ENCODE measurements at regions not wholly inside any gene's neighbourhood (a gene's known extent, or its start where the extent isn't known, plus 50 kb on each side); places are given as distances from the start of the nearest gene placed in this dataset.

GRCh38 chr19:28419312-28419711 is 793.6 kb downstream of the UQCRFS1 start:
- POLR2A ChIA-PET: no interaction called here
- no peak for DNase-seq (ENCODE audit: low read depth in 1 of 2, low spot score in 1 of 2)
- CTCF ChIA-PET: no interaction called here

GRCh38 chr19:28417361-28417760 is 795.6 kb downstream of the UQCRFS1 start:
- H3K4me3 ChIP-seq: no peak overlapping the region
- H3K4me2 ChIP-seq: no peak overlapping the region
- TF ChIP-seq HDAC2 (IDR thresholded peaks at IDR 0.05): no peak
- TF ChIP-seq MYC (IDR thresholded peaks at IDR 0.05; ENCODE audit: borderline replicate concordance, low read length): no peak
- TF ChIP-seq NFE2L2 (conservative IDR thresholded peaks at IDR 0.05; ENCODE audit: low read length): no peak
- TF ChIP-seq CBX8 (IDR thresholded peaks at IDR 0.05): no peak
- no peak for TF ChIP-seq BCL3 (IDR thresholded peaks at IDR 0.05)
- TF ChIP-seq EHMT2 (IDR thresholded peaks at IDR 0.05; ENCODE audit: low read depth): no peak
- TF ChIP-seq, protein P1, sequence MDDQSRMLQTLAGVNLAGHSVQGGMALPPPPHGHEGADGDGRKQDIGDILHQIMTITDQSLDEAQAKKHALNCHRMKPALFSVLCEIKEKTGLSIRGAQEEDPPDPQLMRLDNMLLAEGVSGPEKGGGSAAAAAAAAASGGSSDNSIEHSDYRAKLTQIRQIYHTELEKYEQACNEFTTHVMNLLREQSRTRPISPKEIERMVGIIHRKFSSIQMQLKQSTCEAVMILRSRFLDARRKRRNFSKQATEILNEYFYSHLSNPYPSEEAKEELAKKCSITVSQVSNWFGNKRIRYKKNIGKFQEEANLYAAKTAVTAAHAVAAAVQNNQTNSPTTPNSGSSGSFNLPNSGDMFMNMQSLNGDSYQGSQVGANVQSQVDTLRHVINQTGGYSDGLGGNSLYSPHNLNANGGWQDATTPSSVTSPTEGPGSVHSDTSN (IDR thresholded peaks at IDR 0.05): no peak
- TF ChIP-seq EHF (CRISPR knock-in tag; IDR thresholded peaks at IDR 0.05): no peak
- no peak for TF ChIP-seq FOSL2 (IDR thresholded peaks at IDR 0.05)
- no peak for TF ChIP-seq FOSL2 (CRISPR knock-in tag; IDR thresholded peaks at IDR 0.05)
- TF ChIP-seq FOSB (CRISPR knock-in tag; IDR thresholded peaks at IDR 0.05): no peak
- no peak for FAIRE-seq
- H3K27ac ChIP-seq: no peak overlapping the region
- H3K9me3 ChIP-seq: peaks cover 14% of the 10 kb centered on the region; the same call in 1 of the 3 replicates
- no peak for ATAC-seq
- no peaks in the 10 kb centered on the region for H3K4me1 ChIP-seq
- ChIA-PET CTCF (no interaction called here), POLR2A (no interaction called here)
- 20% methylated on average over 5 of the region's 5 CpGs for WGBS (ENCODE audit: missing lambda C conversion rate)
- DNase-seq (ENCODE audit: low read depth in 1 of 2, low spot score in 1 of 2): no peak

More at GRCh38 chr19:28419312-28419711, 793.6 kb downstream of the UQCRFS1 start:
- H3K4me2 ChIP-seq: no peak overlapping the region
- H3K4me1 ChIP-seq: no peaks in the 10 kb centered on the region
- H3K27ac ChIP-seq: no peak overlapping the region
- TF ChIP-seq HEYL (CRISPR knock-in tag; IDR thresholded peaks at IDR 0.05): no peak
- TF ChIP-seq JUNB (IDR thresholded peaks at IDR 0.05): no peak
- TF ChIP-seq RAD21 (conservative IDR thresholded peaks at IDR 0.05 in 1 of 2, IDR thresholded peaks at IDR 0.05 in 1 of 2): no peak
- no peak overlapping the region for H3K4me3 ChIP-seq
- FAIRE-seq (no peak), ATAC-seq (no peak)
- H3K9me3 ChIP-seq: peaks cover 14% of the 10 kb centered on the region; the same call in 1 of the 3 replicates
- 2% methylated on average over 2 of the region's 2 CpGs for WGBS (ENCODE audit: missing lambda C conversion rate)

DNA sequence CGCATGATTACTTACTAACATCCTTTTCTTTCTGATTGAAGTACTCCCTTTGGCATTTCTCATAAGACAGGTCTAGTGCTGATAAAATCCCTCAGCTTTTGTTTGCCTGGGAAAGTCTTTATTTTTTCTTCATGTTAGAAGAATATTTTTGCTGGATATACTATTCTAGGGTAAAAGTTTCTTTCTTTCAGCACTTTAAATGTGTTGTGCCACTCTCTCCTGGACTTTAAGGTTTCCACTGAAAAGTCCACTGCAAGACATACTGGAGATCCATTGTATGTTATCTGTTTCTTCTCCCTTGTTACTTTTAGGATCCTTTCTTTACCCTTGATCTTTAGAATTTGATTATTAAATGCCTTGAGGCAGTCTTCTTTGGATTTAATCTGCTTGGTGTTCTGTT is 796.7 kb downstream of the UQCRFS1 start:
- no peak for ATAC-seq
- H3K9me3 ChIP-seq: peaks cover 10% of the 10 kb centered on the region; the same call in 1 of the 3 replicates
- H3K4me1 ChIP-seq: no peaks in the 10 kb centered on the region
- H3K4me2 ChIP-seq: no peak overlapping the region
- POLR2A ChIA-PET: no interaction called here
- CTCF ChIA-PET: no interaction called here
- 45% methylated on average over 1 of the region's 1 CpG for WGBS (ENCODE audit: missing lambda C conversion rate)
- peak; percentile 86 for FAIRE-seq
- no peak overlapping the region for H3K27ac ChIP-seq
- DNase-seq (ENCODE audit: low read depth in 1 of 2, low spot score in 1 of 2): no peak
- no peak overlapping the region for H3K4me3 ChIP-seq
- no peak for TF ChIP-seq RAD21 (conservative IDR thresholded peaks at IDR 0.05 in 1 of 2, IDR thresholded peaks at IDR 0.05 in 1 of 2)
- no peak for TF ChIP-seq MAZ (IDR thresholded peaks at IDR 0.05; ENCODE audit: borderline replicate concordance, low read depth, low read length)
- no peak for TF ChIP-seq POLR2A (IDR thresholded peaks at IDR 0.05; ENCODE audit: low read length)
- no peak for TF ChIP-seq RFX5 (IDR thresholded peaks at IDR 0.05)
- TF ChIP-seq SREBF2 (IDR thresholded peaks at IDR 0.05): no peak
- no peak for TF ChIP-seq POLR2AphosphoS2 (conservative IDR thresholded peaks at IDR 0.05; ENCODE audit: low read length)
- no peak for TF ChIP-seq NPAS2 (CRISPR knock-in tag; IDR thresholded peaks at IDR 0.05; ENCODE audit: borderline replicate concordance)
- no peak for TF ChIP-seq REST (IDR thresholded peaks at IDR 0.05)
- no peak for TF ChIP-seq FOXS1 (CRISPR knock-in tag; IDR thresholded peaks at IDR 0.05)
- TF ChIP-seq ZNF302 (CRISPR knock-in tag; IDR thresholded peaks at IDR 0.05): no peak
- no peak for TF ChIP-seq PHF8 (IDR thresholded peaks at IDR 0.05; ENCODE audit: borderline replicate concordance, low read depth)
- TF ChIP-seq, protein P2, sequence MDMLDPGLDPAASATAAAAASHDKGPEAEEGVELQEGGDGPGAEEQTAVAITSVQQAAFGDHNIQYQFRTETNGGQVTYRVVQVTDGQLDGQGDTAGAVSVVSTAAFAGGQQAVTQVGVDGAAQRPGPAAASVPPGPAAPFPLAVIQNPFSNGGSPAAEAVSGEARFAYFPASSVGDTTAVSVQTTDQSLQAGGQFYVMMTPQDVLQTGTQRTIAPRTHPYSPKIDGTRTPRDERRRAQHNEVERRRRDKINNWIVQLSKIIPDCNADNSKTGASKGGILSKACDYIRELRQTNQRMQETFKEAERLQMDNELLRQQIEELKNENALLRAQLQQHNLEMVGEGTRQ (IDR thresholded peaks at IDR 0.05): no peak
- TF ChIP-seq, protein P1 (IDR thresholded peaks at IDR 0.05): no peak
- TF ChIP-seq BCL3 (IDR thresholded peaks at IDR 0.05): no peak
- no peak for TF ChIP-seq EHMT2 (IDR thresholded peaks at IDR 0.05; ENCODE audit: low read depth)
- TF ChIP-seq CBX8 (IDR thresholded peaks at IDR 0.05): no peak
- TF ChIP-seq ESRRA (IDR thresholded peaks at IDR 0.05; ENCODE audit: borderline replicate concordance, low read length): no peak
- no peak for TF ChIP-seq JUN (IDR thresholded peaks at IDR 0.05)

All from A549 (cell line).